Activated T-cell treated with anti-CD3 and anti-CD28 coated beads for 24 hours (primary cell): ENCODE measurements at regions not wholly inside any gene's neighbourhood (a gene's known extent, or its start where the extent isn't known, plus 50 kb on each side); places are given as distances from the start of the nearest gene placed in this dataset.
"Not testable (repeated sequence)": the region's sequence is repeated elsewhere in the genome, so short reads cannot be mapped to it uniquely, and the experiment has no call there.

Experiments
- DNase-seq: peaks from one replicate; pipeline ENCODE4 v3.0.0-alpha.2; 2020; ENCODE audit warnings: low read depth

GRCh38 chr18:1846640-1847039 is 724.7 kb downstream of the METTL4 start:
- no peak for DNase-seq

GRCh38 chr18:1848716-1849115 is 722.6 kb downstream of the METTL4 start:
- no peak for DNase-seq

GRCh38 chr18:1849386-1849785 is 721.9 kb downstream of the METTL4 start:
- no peak for DNase-seq

GRCh38 chr18:1857281-1857680 is 714.0 kb downstream of the METTL4 start:
- DNase-seq, result not testable (repeated sequence)

- no peak for DNase-seq
Observed at GRCh38 chr18:1861473-1861872, 709.8 kb downstream of the METTL4 start.

- no peak for DNase-seq
Observed at GRCh38 chr18:1865869-1866268, 705.4 kb downstream of the METTL4 start.

- no peak for DNase-seq
Observed at GRCh38 chr18:1872274-1872673, 699.0 kb downstream of the METTL4 start.

- DNase-seq, result no peak
Observed at GRCh38 chr18:1875219-1875618, 696.1 kb downstream of the METTL4 start.

- no peak for DNase-seq
Observed at GRCh38 chr18:1884623-1885022, 686.7 kb downstream of the METTL4 start.

- no peak for DNase-seq
Observed at GRCh38 chr18:1891641-1892040, 679.7 kb downstream of the METTL4 start.

- no peak for DNase-seq
Observed at GRCh38 chr18:1892191-1892590, 679.1 kb downstream of the METTL4 start.

GRCh38 chr18:1895456-1896185 is 675.7 kb downstream of the METTL4 start:
- DNase-seq, result no peak

- DNase-seq, result no peak
Observed at GRCh38 chr18:1906421-1906820, 664.9 kb downstream of the METTL4 start.

- DNase-seq, result no peak
Observed at GRCh38 chr18:1907470-1908206, 663.7 kb downstream of the METTL4 start.

- no peak for DNase-seq
Observed at GRCh38 chr18:1914489-1914888, 656.8 kb downstream of the METTL4 start.

GRCh38 chr18:1916869-1917523 is 654.3 kb downstream of the METTL4 start:
- no peak for DNase-seq

GRCh38 chr18:1917569-1917968 is 653.7 kb downstream of the METTL4 start:
- DNase-seq, result no peak

- no peak for DNase-seq
Observed at GRCh38 chr18:1922066-1922465, 649.2 kb downstream of the METTL4 start.

- no peak for DNase-seq
Observed at GRCh38 chr18:1928711-1929110, 642.6 kb downstream of the METTL4 start.

- no peak for DNase-seq
Observed at GRCh38 chr18:1929720-1930119, 641.6 kb downstream of the METTL4 start.

GRCh38 chr18:1930291-1931270 is 640.7 kb downstream of the METTL4 start:
- no peak for DNase-seq

- DNase-seq, result no peak
Observed at GRCh38 chr18:1952486-1952885, 618.8 kb downstream of the METTL4 start.
